SKM-1 treated with dmso at 0.1 percent for 144 hours (cell line): ENCODE measurements at regions not wholly inside any gene's neighbourhood (a gene's known extent, or its start where the extent isn't known, plus 50 kb on each side); places are given as distances from the start of the nearest gene placed in this dataset.
"Not testable (repeated sequence)": the region's sequence is repeated elsewhere in the genome, so short reads cannot be mapped to it uniquely, and the experiment has no call there.

ENCODE experiments used
- DNase-seq: peaks from one replicate; lab custom pipeline; 2025; ENCODE audit not compliant: unreplicated experiment; lab: John Stamatoyannopoulos, UW

GRCh38 chr15:35210370-35210769 is 125.3 kb upstream of the NANOGP8 start:
- no peak for DNase-seq

GRCh38 chr15:35209838-35210237 is 124.7 kb upstream of the NANOGP8 start:
- no peak for DNase-seq

GRCh38 chr15:35208353-35208752 is 123.3 kb upstream of the NANOGP8 start:
- no peak for DNase-seq

- peak; percentile 13 for DNase-seq
Measured at GRCh38 chr15:35206060-35206675, 121.1 kb upstream of the NANOGP8 start.

GRCh38 chr15:35198197-35198596 is 113.1 kb upstream of the NANOGP8 start:
- no peak for DNase-seq

GRCh38 chr15:35197754-35198153 is 112.7 kb upstream of the NANOGP8 start:
- DNase-seq, result no peak

GRCh38 chr15:35197306-35197705 is 112.2 kb upstream of the NANOGP8 start:
- DNase-seq, result no peak

GRCh38 chr15:35196273-35196672 is 111.2 kb upstream of the NANOGP8 start:
- no peak for DNase-seq

- DNase-seq, result no peak
Measured at GRCh38 chr15:35195649-35196048, 110.6 kb upstream of the NANOGP8 start.

GRCh38 chr15:35195031-35195430 is 109.9 kb upstream of the NANOGP8 start:
- no peak for DNase-seq

- DNase-seq, result no peak
Measured at GRCh38 chr15:35194296-35194695, 109.2 kb upstream of the NANOGP8 start.

GRCh38 chr15:35191783-35192182 is 106.7 kb upstream of the NANOGP8 start:
- no peak for DNase-seq

- no peak for DNase-seq
Measured at GRCh38 chr15:35186346-35186745, 101.3 kb upstream of the NANOGP8 start.

GRCh38 chr15:35184646-35185045 is 99.6 kb upstream of the NANOGP8 start:
- DNase-seq, result no peak

GRCh38 chr15:35182841-35183479 is 97.9 kb upstream of the NANOGP8 start:
- DNase-seq, result no peak

- no peak for DNase-seq
Measured at GRCh38 chr15:35181538-35181937, 96.4 kb upstream of the NANOGP8 start.

GRCh38 chr15:35179739-35180138 is 94.6 kb upstream of the NANOGP8 start:
- DNase-seq, result no peak

GRCh38 chr15:35178186-35178585 is 93.1 kb upstream of the NANOGP8 start:
- DNase-seq, result not testable (repeated sequence)

- DNase-seq, result no peak
Measured at GRCh38 chr15:35174948-35175347, 89.9 kb upstream of the NANOGP8 start.

GRCh38 chr15:35173444-35174118 is 88.5 kb upstream of the NANOGP8 start:
- no peak for DNase-seq

GRCh38 chr15:35170207-35170606 is 85.1 kb upstream of the NANOGP8 start:
- DNase-seq, result no peak

GRCh38 chr15:35168464-35168863 is 83.4 kb upstream of the NANOGP8 start:
- DNase-seq, result no peak
